Chondrocyte (in vitro differentiated cells): ENCODE measurements at regions not wholly inside any gene's neighbourhood (a gene's known extent, or its start where the extent isn't known, plus 50 kb on each side); places are given as distances from the start of the nearest gene placed in this dataset.

Experiments
- DNase-seq: peaks from one replicate; pipeline ENCODE4 v3.0.0; 2021; ENCODE audit warnings: mixed read lengths, low spot score
- H3K27ac Mint-ChIP-seq: one replicate; pipeline ENCODE4 v1.8.0; 2021; ENCODE audit warnings: mild to moderate bottlenecking, moderate library complexity, mixed read lengths; ENCODE audit not compliant: unreplicated experiment
- H3K27me3 Mint-ChIP-seq: 2 replicates; pipeline ENCODE4 v1.8.0; 2021; ENCODE audit warnings: low read depth, mixed read lengths
- H3K36me3 Mint-ChIP-seq: 2 replicates; pipeline ENCODE4 v1.8.0; 2021; ENCODE audit warnings: low read depth, mixed read lengths
- H3K4me1 Mint-ChIP-seq: 2 replicates; pipeline ENCODE4 v1.8.0; 2021; ENCODE audit warnings: low read depth, mild to moderate bottlenecking, mixed read lengths
- H3K4me3 Mint-ChIP-seq: one replicate; pipeline ENCODE4 v1.8.0; 2021; ENCODE audit warnings: mild to moderate bottlenecking, moderate library complexity, mixed read lengths; ENCODE audit not compliant: unreplicated experiment
- H3K9me3 Mint-ChIP-seq: 2 replicates; pipeline ENCODE4 v1.8.0; 2021; ENCODE audit warnings: low read depth, mixed read lengths
- TF ChIP-seq, protein P1 (sequence below): fragments of 200-600 bp; sonication (generic); IDR thresholded peaks from 2 replicates; pipeline ENCODE4 v1.5.0; 2021; ENCODE audit warnings: antibody characterized with exemption, mild to moderate bottlenecking, moderate library complexity

DNA sequence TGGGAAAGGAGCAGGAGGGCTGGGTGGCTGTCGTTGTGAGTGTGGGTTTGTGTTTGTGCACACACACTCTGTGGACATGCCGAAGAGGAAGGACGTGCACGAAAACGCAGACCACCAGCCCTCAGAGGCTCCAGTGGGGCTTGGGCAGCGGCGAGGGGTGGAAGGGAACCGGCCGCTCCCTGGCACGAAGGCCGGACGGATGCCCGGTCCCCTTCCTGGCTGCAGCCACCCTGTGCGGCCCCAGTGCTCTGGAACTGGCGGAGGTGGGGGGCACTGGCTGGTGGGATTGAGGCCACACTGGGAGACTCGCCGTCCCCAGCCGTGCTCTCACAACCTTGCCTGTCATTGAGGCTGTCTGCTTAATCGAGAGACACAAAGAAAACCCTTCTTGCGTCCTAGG, 852.6 kb upstream of the SALL3 start:
- Mint-ChIP-seq H3K36me3 (no peaks in the 10 kb centered on the region), H3K27me3 (no peaks in the 10 kb centered on the region), H3K9me3 (peaks cover 21% of the 10 kb centered on the region), H3K4me3 (no peak overlapping the region), H3K27ac (no peak overlapping the region), H3K4me1 (no peaks in the 10 kb centered on the region)
- DNase-seq = no peak
- TF ChIP-seq, protein P1, sequence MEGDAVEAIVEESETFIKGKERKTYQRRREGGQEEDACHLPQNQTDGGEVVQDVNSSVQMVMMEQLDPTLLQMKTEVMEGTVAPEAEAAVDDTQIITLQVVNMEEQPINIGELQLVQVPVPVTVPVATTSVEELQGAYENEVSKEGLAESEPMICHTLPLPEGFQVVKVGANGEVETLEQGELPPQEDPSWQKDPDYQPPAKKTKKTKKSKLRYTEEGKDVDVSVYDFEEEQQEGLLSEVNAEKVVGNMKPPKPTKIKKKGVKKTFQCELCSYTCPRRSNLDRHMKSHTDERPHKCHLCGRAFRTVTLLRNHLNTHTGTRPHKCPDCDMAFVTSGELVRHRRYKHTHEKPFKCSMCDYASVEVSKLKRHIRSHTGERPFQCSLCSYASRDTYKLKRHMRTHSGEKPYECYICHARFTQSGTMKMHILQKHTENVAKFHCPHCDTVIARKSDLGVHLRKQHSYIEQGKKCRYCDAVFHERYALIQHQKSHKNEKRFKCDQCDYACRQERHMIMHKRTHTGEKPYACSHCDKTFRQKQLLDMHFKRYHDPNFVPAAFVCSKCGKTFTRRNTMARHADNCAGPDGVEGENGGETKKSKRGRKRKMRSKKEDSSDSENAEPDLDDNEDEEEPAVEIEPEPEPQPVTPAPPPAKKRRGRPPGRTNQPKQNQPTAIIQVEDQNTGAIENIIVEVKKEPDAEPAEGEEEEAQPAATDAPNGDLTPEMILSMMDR = no peak

DNA sequence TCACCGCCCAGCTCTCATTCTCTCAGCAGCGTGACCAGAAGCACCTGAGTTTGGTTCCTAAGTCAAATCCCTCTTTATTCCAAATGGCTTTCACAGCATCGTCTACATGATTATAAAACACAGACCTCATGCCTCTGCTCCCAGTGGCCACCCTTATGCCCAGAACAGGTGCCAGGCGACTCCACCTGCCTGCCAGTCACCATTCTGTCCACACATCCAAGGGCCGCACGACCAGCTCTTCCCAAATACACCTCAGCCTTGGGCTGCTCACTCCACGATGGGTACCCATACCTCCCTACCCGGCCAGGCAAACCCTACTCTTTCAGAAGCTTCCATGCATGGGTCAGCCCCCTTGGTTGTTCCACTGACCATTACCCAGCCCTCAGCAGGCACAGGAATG, 851.6 kb upstream of the SALL3 start:
- no peaks in the 10 kb centered on the region for H3K36me3 Mint-ChIP-seq
- H3K27me3 Mint-ChIP-seq = no peaks in the 10 kb centered on the region
- peaks cover 21% of the 10 kb centered on the region for H3K9me3 Mint-ChIP-seq
- TF ChIP-seq, protein P1 = no peak
- H3K27ac Mint-ChIP-seq = no peak overlapping the region
- no peak for DNase-seq
- no peak overlapping the region for H3K4me3 Mint-ChIP-seq
- no peaks in the 10 kb centered on the region for H3K4me1 Mint-ChIP-seq

DNA sequence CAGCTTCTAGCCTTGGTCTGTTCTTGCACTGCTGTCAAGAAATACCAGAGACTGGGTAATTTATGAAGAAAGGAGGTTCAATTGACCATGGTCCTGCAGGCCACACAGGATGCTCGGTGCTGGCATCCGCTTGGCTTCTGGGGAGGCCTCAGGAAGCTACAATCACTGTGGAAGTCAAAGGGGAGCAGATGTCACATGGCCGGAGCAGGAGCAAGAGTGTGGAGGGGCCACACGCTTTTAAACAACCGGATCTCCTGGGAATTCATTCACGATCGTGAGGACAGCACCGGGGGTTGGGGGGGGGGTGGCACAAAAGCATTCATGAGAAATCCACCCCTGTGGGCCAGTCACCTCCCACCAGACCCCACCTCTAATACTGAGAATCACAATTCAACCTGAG, 850.4 kb upstream of the SALL3 start:
- TF ChIP-seq, protein P1 = no peak
- Mint-ChIP-seq H3K27ac (no peak overlapping the region), H3K27me3 (no peaks in the 10 kb centered on the region), H3K4me1 (no peaks in the 10 kb centered on the region), H3K36me3 (no peaks in the 10 kb centered on the region), H3K4me3 (no peak overlapping the region), H3K9me3 (peaks cover 21% of the 10 kb centered on the region)
- no peak for DNase-seq

DNA sequence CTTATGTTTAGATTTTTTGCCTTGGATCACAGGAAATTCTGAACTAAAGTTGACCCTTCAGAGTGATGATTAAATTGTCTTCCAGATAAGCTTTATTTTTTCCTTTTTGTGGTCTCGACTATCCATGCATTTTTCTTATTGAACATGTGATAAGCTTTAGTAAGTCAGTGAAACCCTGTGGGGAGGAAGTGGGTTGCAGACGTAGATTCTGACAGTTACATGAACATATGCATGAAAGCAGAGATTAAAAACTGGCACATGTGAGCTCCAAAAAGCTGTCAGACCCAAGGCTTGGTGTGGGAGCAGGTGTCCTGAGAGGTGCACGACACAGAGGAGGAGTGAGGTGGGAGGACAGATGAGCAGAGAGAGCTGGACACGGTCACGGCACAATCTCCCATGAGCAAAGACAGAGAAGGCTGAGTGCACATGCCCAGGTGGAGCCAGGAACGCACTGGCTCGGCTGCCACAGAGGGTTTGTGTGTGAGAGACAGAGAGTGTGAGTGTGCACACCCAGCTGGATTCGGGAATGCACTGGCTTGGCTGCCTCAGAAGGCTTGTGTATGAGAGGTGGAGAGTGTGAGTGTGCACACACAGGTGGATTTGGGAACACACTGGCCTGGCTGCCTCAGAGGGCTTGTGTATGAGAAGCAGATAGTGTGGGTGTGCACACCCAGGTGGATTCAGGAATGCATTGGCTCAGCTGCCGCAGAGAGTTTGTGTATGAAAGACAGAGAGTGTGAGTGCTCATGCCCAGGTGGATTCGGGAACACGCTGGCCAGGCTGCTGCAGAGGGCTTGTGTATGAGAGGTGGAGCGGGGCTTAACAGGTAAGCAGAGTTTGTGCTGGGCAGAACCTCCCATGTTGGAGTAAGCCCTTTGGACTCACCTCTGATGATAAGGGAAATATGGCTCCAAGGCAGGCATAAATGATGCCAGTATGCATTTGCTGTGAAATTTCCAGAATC, 849.1 kb upstream of the SALL3 start:
- peaks cover 19% of the 10 kb centered on the region for H3K9me3 Mint-ChIP-seq
- H3K4me3 Mint-ChIP-seq = no peak overlapping the region
- no peaks in the 10 kb centered on the region for H3K27me3 Mint-ChIP-seq
- DNase-seq = no peak
- H3K4me1 Mint-ChIP-seq = no peaks in the 10 kb centered on the region
- TF ChIP-seq, protein P1 = no peak
- H3K27ac Mint-ChIP-seq = no peak overlapping the region
- H3K36me3 Mint-ChIP-seq = no peaks in the 10 kb centered on the region

DNA sequence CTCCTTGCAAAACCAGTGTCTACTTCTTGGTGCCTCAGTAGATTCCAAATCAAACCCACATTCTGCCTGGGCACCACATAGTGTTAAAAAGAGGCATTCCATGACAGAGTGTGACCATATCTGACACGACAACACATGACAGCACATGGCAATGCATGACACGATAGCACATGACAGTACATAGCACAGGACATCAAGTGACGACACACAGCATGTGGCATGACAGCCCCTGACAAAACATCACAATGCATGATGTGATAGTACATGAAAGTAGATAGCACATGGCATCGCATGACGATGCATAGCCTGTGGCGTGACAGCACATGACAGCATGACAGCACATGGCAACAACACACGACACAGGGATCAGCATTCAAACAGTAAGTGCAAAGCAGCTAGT, 845.9 kb upstream of the SALL3 start:
- H3K9me3 Mint-ChIP-seq = peaks cover 8% of the 10 kb centered on the region
- no peaks in the 10 kb centered on the region for H3K27me3 Mint-ChIP-seq
- H3K4me3 Mint-ChIP-seq = no peak overlapping the region
- no peaks in the 10 kb centered on the region for H3K36me3 Mint-ChIP-seq
- TF ChIP-seq, protein P1 = no peak
- no peaks in the 10 kb centered on the region for H3K4me1 Mint-ChIP-seq
- DNase-seq = no peak
- no peak overlapping the region for H3K27ac Mint-ChIP-seq
